Cardiac fibroblast (primary cell): ENCODE measurements at regions not wholly inside any gene's neighbourhood (a gene's known extent, or its start where the extent isn't known, plus 50 kb on each side); places are given as distances from the start of the nearest gene placed in this dataset.
"Not testable (repeated sequence)": the region's sequence is repeated elsewhere in the genome, so short reads cannot be mapped to it uniquely, and the experiment has no call there.

ENCODE experiments used
- DNase-seq, 2 donors: peaks; one replicate each; pipeline versions ENCODE4 v3.0.0 to v3.0.0-alpha.2; 2010; ENCODE audit warnings: low read depth in 2 of 2
- H3K4me3 ChIP-seq, 2 donors: replicated peaks in 1 of 2; 1 replicate in 1 of 2; 2 replicates in 1 of 2; pipeline ENCODE4 v1.5.1; 2011; ENCODE audit warnings: low read depth in 2 of 2, low read length in 2 of 2, mild to moderate bottlenecking in 2 of 2, moderate library complexity in 1 of 2
- TF ChIP-seq, protein P1 (sequence below): IDR thresholded peaks from one replicate; pipeline ENCODE4 v1.5.1; 2011; ENCODE audit warnings: low read depth, mild to moderate bottlenecking, low read length, inconsistent platforms

DNA sequence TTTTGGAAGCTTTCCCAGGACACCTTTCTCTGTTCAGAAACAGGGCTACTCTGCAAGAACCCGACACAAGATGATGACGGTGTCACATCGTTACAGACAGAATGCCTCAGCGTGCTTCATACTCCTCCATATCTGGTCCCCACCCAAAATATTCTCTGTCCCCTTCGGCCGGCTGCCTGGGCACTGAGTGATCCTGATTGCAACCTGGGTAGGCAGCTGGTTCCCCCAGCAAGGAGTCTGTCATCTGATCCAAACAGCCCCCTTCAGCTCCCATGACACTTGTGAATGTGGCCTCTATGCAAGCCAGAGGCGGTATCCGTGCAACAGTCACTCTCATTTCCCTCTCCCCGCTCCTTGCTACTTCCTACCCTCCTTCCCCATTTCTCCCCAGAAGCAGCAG, 431.7 kb upstream of the B3GAT1 start:
- TF ChIP-seq, protein P1, sequence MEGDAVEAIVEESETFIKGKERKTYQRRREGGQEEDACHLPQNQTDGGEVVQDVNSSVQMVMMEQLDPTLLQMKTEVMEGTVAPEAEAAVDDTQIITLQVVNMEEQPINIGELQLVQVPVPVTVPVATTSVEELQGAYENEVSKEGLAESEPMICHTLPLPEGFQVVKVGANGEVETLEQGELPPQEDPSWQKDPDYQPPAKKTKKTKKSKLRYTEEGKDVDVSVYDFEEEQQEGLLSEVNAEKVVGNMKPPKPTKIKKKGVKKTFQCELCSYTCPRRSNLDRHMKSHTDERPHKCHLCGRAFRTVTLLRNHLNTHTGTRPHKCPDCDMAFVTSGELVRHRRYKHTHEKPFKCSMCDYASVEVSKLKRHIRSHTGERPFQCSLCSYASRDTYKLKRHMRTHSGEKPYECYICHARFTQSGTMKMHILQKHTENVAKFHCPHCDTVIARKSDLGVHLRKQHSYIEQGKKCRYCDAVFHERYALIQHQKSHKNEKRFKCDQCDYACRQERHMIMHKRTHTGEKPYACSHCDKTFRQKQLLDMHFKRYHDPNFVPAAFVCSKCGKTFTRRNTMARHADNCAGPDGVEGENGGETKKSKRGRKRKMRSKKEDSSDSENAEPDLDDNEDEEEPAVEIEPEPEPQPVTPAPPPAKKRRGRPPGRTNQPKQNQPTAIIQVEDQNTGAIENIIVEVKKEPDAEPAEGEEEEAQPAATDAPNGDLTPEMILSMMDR: no peak
- DNase-seq: no peak
- H3K4me3 ChIP-seq: no peak overlapping the region

DNA sequence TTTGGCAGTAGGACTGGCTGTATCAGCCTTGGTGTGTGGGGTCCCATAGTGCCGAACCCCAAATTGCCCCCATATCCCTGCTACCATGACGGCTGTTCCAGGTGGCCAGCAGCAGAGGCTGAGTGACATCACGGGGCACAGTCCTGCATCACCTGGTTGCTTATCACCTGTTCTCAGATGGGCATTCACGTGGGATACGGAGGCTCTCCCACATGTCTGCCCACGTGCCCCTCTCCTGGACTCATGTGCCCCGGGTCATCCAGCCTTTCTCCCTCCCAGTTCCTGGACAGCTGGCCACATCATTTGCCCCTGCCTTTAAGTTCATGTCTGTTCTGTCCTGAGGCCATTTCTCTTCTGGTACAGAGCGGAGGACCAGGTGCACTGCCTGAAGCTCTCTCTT, 431.0 kb upstream of the B3GAT1 start:
- TF ChIP-seq, protein P1: no peak
- H3K4me3 ChIP-seq: no peak overlapping the region
- no peak for DNase-seq

DNA sequence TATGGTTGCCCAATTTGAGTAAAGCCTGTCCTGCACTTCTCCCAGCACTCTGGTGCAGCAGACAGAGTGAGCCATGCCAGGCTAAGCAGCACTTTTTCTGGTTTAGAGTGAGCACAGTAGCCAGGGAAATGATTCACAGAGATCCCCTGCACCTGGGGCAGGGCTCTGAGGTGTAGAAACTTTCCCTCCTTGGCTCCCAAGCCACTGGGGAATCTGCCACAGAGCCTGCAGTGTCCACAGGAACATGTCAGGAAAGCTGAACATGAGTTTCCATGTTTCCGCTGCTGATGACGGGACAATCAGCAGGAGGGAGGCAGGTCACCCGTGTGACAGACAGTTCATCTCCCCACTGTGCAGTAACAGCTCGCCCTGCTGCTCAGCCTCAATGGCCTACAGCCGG, 429.9 kb upstream of the B3GAT1 start:
- no peak overlapping the region for H3K4me3 ChIP-seq
- TF ChIP-seq, protein P1: no peak
- no peak for DNase-seq

DNA sequence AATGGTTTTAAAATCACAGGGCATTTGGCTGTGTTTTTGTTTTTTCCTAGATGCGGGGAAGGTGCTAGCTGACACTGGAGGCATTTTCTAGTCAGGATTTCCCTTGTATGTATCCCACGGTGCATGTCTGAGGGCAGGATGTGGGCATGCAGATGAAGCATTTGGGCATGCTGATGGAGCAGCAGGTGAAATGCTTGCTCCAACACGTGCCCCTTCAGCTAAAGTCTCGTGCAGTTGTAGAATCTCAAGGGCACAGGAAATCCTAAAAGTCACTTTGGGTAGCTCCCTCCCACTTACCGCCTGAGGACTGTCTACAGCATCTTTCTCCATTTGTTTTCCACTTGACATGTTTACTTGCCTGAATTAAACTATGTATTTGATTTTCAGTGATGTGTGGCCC, 429.4 kb upstream of the B3GAT1 start:
- no peak overlapping the region for H3K4me3 ChIP-seq
- TF ChIP-seq, protein P1: no peak
- DNase-seq: no peak

DNA sequence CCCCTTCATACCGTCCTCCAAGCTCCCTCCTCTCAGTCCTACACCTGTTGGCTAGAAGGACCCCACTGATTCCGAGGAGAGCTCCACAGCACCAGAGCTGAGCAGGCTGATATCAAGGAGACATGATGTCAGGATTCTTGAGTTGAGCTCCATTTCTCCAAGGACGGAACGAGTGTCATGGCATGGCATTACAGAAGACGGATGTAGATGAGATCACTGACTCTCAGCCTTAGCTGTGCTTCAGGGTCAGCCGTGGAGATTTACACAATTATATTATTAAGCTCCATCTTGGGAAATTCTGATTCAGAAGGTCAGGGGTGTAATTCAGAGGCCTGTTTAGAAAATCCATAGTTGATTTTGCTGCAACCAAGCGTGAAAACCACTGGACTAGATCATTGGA, 428.9 kb upstream of the B3GAT1 start:
- H3K4me3 ChIP-seq: no peak overlapping the region
- TF ChIP-seq, protein P1: no peak
- DNase-seq: no peak

DNA sequence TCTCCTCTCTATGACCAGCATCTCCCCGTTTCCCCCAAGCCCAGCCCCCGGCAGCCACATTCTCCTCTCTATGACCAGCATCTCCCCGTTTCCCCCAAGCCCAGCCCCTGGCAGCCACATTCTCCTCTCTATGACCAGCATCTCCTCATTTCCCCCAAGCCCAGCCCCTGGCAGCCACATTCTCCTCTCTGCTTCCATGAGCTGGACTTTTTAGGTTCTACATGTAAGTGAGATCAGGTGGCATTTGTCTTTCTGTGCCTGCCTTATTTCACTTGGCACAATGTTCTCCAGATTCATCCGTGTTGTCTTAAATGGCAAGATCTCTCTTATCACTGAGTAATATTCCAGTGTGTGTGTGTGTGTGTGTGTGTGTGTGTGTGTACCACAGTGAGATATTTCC, 428.1 kb upstream of the B3GAT1 start:
- H3K4me3 ChIP-seq, DNase-seq: not testable (repeated sequence)

DNA sequence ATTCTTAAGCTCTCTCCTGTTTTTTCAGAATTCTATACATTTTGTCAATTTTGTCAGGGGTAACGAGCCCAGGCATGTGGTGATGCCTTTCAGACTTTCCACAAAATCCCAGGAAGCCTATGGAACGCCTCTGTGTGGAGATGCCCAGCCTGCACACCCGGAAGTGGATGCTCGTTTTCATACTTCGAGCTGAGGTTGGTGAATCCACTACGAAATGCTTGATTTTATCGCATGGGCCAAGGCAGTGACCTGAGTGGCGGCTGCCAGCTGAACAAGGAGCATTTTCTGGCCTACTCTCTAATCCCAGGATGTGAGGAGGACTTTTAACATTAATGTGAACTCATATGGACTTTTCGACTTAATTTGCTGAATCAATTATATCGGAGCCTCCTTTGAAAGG, 426.7 kb upstream of the B3GAT1 start:
- TF ChIP-seq, protein P1: no peak
- no peak overlapping the region for H3K4me3 ChIP-seq
- DNase-seq: no peak
